ENCODE measurements at regions not wholly inside any gene's neighbourhood (a gene's known extent, or its start where the extent isn't known, plus 50 kb on each side); places are given as distances from the start of the nearest gene placed in this dataset.

- Histone ChIP-seq H3K4me3 (ENCODE audit: control insufficient read depth in 1 of 2, extremely low read depth in 1 of 2, low read length in 1 of 2) (no peak overlapping the region), H3K36me3 (ENCODE audit: control insufficient read depth in 2 of 2, extremely low read depth in 1 of 2, insufficient read depth in 1 of 2, low read length in 1 of 2) (no peaks in the 10 kb centered on the region), H3K27me3 (replicated peaks in 1 of 2; ENCODE audit: control insufficient read depth in 2 of 2, extremely low read depth in 1 of 2, insufficient read depth in 2 of 2, low read length in 1 of 2) (peaks cover 0 to 13% of the 10 kb centered on the region in 2 experiments), H3K27ac (ENCODE audit: low read length) (no peak overlapping the region), H3K9me3 (no peaks in the 10 kb centered on the region), H3K4me1 (ENCODE audit: control insufficient read depth in 1 of 2, extremely low read depth in 1 of 2, insufficient read depth in 2 of 2, low read length in 2 of 2) (no peaks in the 10 kb centered on the region)
- H3K4me1 Mint-ChIP-seq: no peaks in the 10 kb centered on the region
- H3K9me3 Mint-ChIP-seq: no peaks in the 10 kb centered on the region
- WGBS (ENCODE audit: insufficient coverage): 76% methylated on average over 6 of the region's 6 CpGs
- ChIA-PET CTCF (no interaction called here), POLR2A (no interaction called here)
- DNase-seq (no peak), ATAC-seq (replicated peaks in 1 of 4) (no peak)
- no peak overlapping the region for H3K27ac Mint-ChIP-seq
- peaks cover 15 to 22% of the 10 kb centered on the region in 2 donors for H3K27me3 Mint-ChIP-seq
- no peaks in the 10 kb centered on the region for H3K36me3 Mint-ChIP-seq
- no peak overlapping the region for H3K4me3 Mint-ChIP-seq
Observed at GRCh38 chr11:33585586-33586209, 114.9 kb downstream of the C11orf91 start.

- no peaks in the 10 kb centered on the region for H3K9me3 Mint-ChIP-seq
- H3K36me3 Mint-ChIP-seq: no peaks in the 10 kb centered on the region
- H3K27me3 ChIP-seq (replicated peaks in 1 of 2; ENCODE audit: control insufficient read depth in 2 of 2, extremely low read depth in 1 of 2, insufficient read depth in 2 of 2, low read length in 1 of 2): peaks cover 0 to 24% of the 10 kb centered on the region in 2 experiments
- H3K27me3 Mint-ChIP-seq: peaks cover 11 to 28% of the 10 kb centered on the region in 2 donors
- H3K27ac ChIP-seq (ENCODE audit: low read length): no peak overlapping the region
- no peaks in the 10 kb centered on the region for H3K36me3 ChIP-seq (ENCODE audit: control insufficient read depth in 2 of 2, extremely low read depth in 1 of 2, insufficient read depth in 1 of 2, low read length in 1 of 2)
- no peak overlapping the region for H3K27ac Mint-ChIP-seq
- ATAC-seq (replicated peaks in 1 of 4) (no peak), DNase-seq (no peak)
- ChIA-PET POLR2A (interaction anchor here in 1 of 2 donors (0.6 kb wide), 1 partner anchor 341 kb away, joined by 4 read pairs; no protein-coding TSS in a partner anchor), CTCF (interaction anchor here (0.6 kb wide), 2 partner anchors 252 to 1392 kb away, joined by 3 read pairs; no protein-coding TSS in a partner anchor)
- no peaks in the 10 kb centered on the region for H3K9me3 ChIP-seq
- no peak overlapping the region for H3K4me3 Mint-ChIP-seq
- WGBS (ENCODE audit: insufficient coverage): 51% methylated on average over 2 of the region's 4 CpGs
- H3K4me1 ChIP-seq (ENCODE audit: control insufficient read depth in 1 of 2, extremely low read depth in 1 of 2, insufficient read depth in 2 of 2, low read length in 2 of 2): no peaks in the 10 kb centered on the region
- H3K4me3 ChIP-seq (ENCODE audit: control insufficient read depth in 1 of 2, extremely low read depth in 1 of 2, low read length in 1 of 2): no peak overlapping the region
- H3K4me1 Mint-ChIP-seq: no peaks in the 10 kb centered on the region
Observed at GRCh38 chr11:33582636-33583325, 117.8 kb downstream of the C11orf91 start.

GRCh38 chr11:33579101-33579500 lies 121.5 kb downstream of the C11orf91 start:
- WGBS (ENCODE audit: insufficient coverage): 100% methylated on average over 4 of the region's 4 CpGs
- Mint-ChIP-seq H3K4me1 (no peaks in the 10 kb centered on the region), H3K27me3 (peaks cover 0 to 14% of the 10 kb centered on the region in 2 donors), H3K4me3 (no peak overlapping the region), H3K36me3 (no peaks in the 10 kb centered on the region), H3K9me3 (no peaks in the 10 kb centered on the region), H3K27ac (no peak overlapping the region)
- no peaks in the 10 kb centered on the region for H3K9me3 ChIP-seq
- ATAC-seq (replicated peaks in 1 of 4) (no peak), DNase-seq (no peak)
- H3K4me3 ChIP-seq (ENCODE audit: control insufficient read depth in 1 of 2, extremely low read depth in 1 of 2, low read length in 1 of 2): no peak overlapping the region
- H3K36me3 ChIP-seq (ENCODE audit: control insufficient read depth in 2 of 2, extremely low read depth in 1 of 2, insufficient read depth in 1 of 2, low read length in 1 of 2): no peaks in the 10 kb centered on the region
- H3K27ac ChIP-seq (ENCODE audit: low read length): no peak overlapping the region
- no peaks in the 10 kb centered on the region for H3K4me1 ChIP-seq (ENCODE audit: control insufficient read depth in 1 of 2, extremely low read depth in 1 of 2, insufficient read depth in 2 of 2, low read length in 2 of 2)
- H3K27me3 ChIP-seq (replicated peaks in 1 of 2; ENCODE audit: control insufficient read depth in 2 of 2, extremely low read depth in 1 of 2, insufficient read depth in 2 of 2, low read length in 1 of 2): peaks cover 0 to 29% of the 10 kb centered on the region in 2 experiments
- CTCF ChIA-PET: no interaction called here
- POLR2A ChIA-PET: no interaction called here

GRCh38 chr11:33577204-33577603 lies 123.4 kb downstream of the C11orf91 start:
- H3K27me3 ChIP-seq (replicated peaks in 1 of 2; ENCODE audit: control insufficient read depth in 2 of 2, extremely low read depth in 1 of 2, insufficient read depth in 2 of 2, low read length in 1 of 2): peaks cover 0 to 22% of the 10 kb centered on the region in 2 experiments
- whole genome bisulfite sequencing (ENCODE audit: insufficient coverage): 85% methylated on average over 6 of the region's 6 CpGs
- no peak overlapping the region for H3K27ac ChIP-seq (ENCODE audit: low read length)
- Mint-ChIP-seq H3K27ac (no peak overlapping the region), H3K9me3 (peaks cover 0 to 8% (median 2%) of the 10 kb centered on the region in 3 donors), H3K36me3 (no peaks in the 10 kb centered on the region), H3K27me3 (peaks cover 0 to 11% of the 10 kb centered on the region in 2 donors), H3K4me3 (no peak overlapping the region), H3K4me1 (no peaks in the 10 kb centered on the region)
- DNase-seq (no peak), ATAC-seq (replicated peaks in 1 of 4) (no peak)
- no peak overlapping the region for H3K4me3 ChIP-seq (ENCODE audit: control insufficient read depth in 1 of 2, extremely low read depth in 1 of 2, low read length in 1 of 2)
- peaks cover 4% of the 10 kb centered on the region for H3K9me3 ChIP-seq
- POLR2A ChIA-PET: no interaction called here
- no peaks in the 10 kb centered on the region for H3K4me1 ChIP-seq (ENCODE audit: control insufficient read depth in 1 of 2, extremely low read depth in 1 of 2, insufficient read depth in 2 of 2, low read length in 2 of 2)
- CTCF ChIA-PET: no interaction called here
- H3K36me3 ChIP-seq (ENCODE audit: control insufficient read depth in 2 of 2, extremely low read depth in 1 of 2, insufficient read depth in 1 of 2, low read length in 1 of 2): no peaks in the 10 kb centered on the region

GRCh38 chr11:33575311-33575710 lies 125.3 kb downstream of the C11orf91 start:
- Histone ChIP-seq H3K4me1 (ENCODE audit: control insufficient read depth in 1 of 2, extremely low read depth in 1 of 2, insufficient read depth in 2 of 2, low read length in 2 of 2) (no peaks in the 10 kb centered on the region), H3K4me3 (ENCODE audit: control insufficient read depth in 1 of 2, extremely low read depth in 1 of 2, low read length in 1 of 2) (no peak overlapping the region), H3K27me3 (replicated peaks in 1 of 2; ENCODE audit: control insufficient read depth in 2 of 2, extremely low read depth in 1 of 2, insufficient read depth in 2 of 2, low read length in 1 of 2) (peaks cover 0 to 18% of the 10 kb centered on the region in 2 experiments), H3K36me3 (ENCODE audit: control insufficient read depth in 2 of 2, extremely low read depth in 1 of 2, insufficient read depth in 1 of 2, low read length in 1 of 2) (no peaks in the 10 kb centered on the region), H3K27ac (ENCODE audit: low read length) (no peak overlapping the region), H3K9me3 (peaks cover 4% of the 10 kb centered on the region)
- H3K36me3 Mint-ChIP-seq: no peaks in the 10 kb centered on the region
- ChIA-PET POLR2A (no interaction called here), CTCF (no interaction called here)
- peaks cover 0 to 8% (median 2%) of the 10 kb centered on the region in 3 donors for H3K9me3 Mint-ChIP-seq
- no peak overlapping the region for H3K27ac Mint-ChIP-seq
- no peak overlapping the region for H3K4me3 Mint-ChIP-seq
- WGBS (ENCODE audit: insufficient coverage): 33% methylated on average over 4 of the region's 5 CpGs
- no peaks in the 10 kb centered on the region for H3K4me1 Mint-ChIP-seq
- ATAC-seq (replicated peaks in 1 of 4) (no peak), DNase-seq (no peak)
- peaks cover 1 to 11% of the 10 kb centered on the region in 2 donors for H3K27me3 Mint-ChIP-seq

- H3K9me3 ChIP-seq: peaks cover 4% of the 10 kb centered on the region
- Mint-ChIP-seq H3K27ac (no peak overlapping the region), H3K27me3 (peaks cover 5 to 15% of the 10 kb centered on the region in 2 donors), H3K9me3 (peaks cover 0 to 8% (median 2%) of the 10 kb centered on the region in 3 donors), H3K4me1 (no peaks in the 10 kb centered on the region), H3K4me3 (no peak overlapping the region), H3K36me3 (no peaks in the 10 kb centered on the region)
- no peak for DNase-seq
- H3K4me3 ChIP-seq (ENCODE audit: control insufficient read depth in 1 of 2, extremely low read depth in 1 of 2, low read length in 1 of 2): no peak overlapping the region
- no peaks in the 10 kb centered on the region for H3K36me3 ChIP-seq (ENCODE audit: control insufficient read depth in 2 of 2, extremely low read depth in 1 of 2, insufficient read depth in 1 of 2, low read length in 1 of 2)
- ChIA-PET POLR2A (no interaction called here), CTCF (no interaction called here)
- no peak for ATAC-seq (replicated peaks in 1 of 4)
- H3K27ac ChIP-seq (ENCODE audit: low read length): no peak overlapping the region
- H3K27me3 ChIP-seq (replicated peaks in 1 of 2; ENCODE audit: control insufficient read depth in 2 of 2, extremely low read depth in 1 of 2, insufficient read depth in 2 of 2, low read length in 1 of 2): peaks cover under 1 to 15% of the 10 kb centered on the region in 2 experiments
- H3K4me1 ChIP-seq (ENCODE audit: control insufficient read depth in 1 of 2, extremely low read depth in 1 of 2, insufficient read depth in 2 of 2, low read length in 2 of 2): no peaks in the 10 kb centered on the region
- 83% methylated on average over 6 of the region's 7 CpGs for WGBS (ENCODE audit: insufficient coverage)
Observed at GRCh38 chr11:33574331-33574730, 126.3 kb downstream of the C11orf91 start.

All from T-cell (primary cell).